ENCODE measurements at regions not wholly inside any gene's neighbourhood (a gene's known extent, or its start where the extent isn't known, plus 50 kb on each side); places are given as distances from the start of the nearest gene placed in this dataset.

DNA sequence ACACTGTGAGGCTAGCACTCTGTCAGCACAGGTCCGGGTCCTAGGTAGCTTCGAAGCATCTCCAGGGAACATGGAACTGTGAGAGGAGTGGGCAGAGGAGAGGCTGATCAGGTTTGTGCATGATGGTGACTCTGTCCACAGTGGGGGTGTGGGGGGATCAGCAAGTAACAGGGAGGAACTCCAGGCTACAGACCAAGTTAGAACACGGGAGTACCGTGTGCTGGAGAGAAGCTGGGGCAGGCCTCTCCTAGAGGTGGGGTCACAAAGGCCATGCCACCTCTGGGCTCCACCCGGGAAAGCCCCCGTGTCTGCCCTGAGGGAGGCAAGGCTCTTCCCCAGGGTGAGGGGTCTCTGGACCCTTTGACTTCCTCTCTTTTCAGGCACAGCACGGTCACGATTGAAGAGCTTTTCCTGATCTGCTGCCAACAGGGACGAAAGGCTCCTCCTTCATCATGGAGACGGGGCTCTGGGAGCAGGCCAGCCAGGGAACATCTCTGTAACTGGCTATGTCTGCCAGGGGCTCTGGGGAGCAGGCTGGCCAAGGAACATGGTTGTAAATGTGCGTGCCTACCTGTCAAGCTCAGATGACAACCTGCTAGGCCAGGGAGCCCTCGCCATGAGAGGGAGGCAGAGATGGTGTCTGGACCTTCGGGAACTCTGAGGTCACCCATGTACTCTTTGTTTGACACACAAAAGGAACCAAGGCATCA is 1476.1 kb downstream of the BRD1 start:
- no peak for DNase-seq

DNA sequence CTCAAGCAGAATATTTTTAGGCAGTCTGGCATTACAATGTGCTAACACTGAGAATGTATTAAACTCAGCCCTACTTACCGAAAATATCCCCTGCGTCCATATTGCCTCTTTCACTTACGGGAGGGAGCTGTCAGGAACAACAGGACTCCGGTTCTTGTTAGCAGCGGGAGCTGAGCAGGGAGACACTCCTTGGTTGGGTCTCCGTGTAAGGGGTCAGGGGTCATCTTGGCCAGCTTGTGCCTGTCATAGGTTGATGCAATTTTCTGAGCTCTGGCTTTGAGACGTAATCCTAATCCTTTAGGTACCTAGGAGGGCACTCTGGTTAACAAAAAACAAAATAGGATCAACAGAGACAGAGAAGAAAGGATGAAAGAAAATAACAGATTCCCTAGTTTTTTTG is 1477.2 kb downstream of the BRD1 start:
- no peak for DNase-seq

DNA sequence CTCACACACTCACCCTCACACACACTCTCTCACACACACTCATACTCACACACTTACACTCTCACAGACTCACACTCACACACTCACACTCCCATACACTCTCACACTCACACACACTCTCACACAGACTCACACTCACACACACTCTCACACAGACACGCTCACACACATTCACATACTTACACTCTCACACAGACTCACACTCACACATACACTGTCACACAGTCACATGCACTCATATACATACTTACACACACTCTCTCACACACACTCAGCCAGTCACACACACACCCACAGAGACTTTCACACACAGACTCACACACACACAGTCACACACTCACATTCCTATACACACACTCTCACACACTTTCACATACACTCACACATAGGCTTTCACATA is 1478.8 kb downstream of the BRD1 start:
- no peak for DNase-seq

DNA sequence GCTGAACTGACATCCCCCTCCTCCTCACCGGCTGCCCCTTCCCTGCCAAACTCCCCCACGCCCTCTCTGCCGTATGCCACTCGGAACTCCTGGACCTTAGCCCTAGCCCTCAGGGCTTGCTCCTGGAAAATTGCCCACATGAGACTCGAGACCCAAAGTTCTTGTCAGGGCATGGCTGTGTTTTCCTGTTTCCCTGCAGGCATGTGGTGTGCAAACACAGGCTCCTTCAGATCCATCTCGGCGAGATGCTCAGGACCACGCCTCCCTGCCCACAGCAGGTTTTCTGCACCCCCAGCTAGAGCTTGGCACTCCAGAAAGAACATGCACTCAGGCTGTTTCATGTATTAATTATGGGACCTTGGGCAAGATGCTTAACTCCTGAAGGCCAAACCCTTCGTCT is 1480.4 kb downstream of the BRD1 start:
- DNase-seq = no peak

DNA sequence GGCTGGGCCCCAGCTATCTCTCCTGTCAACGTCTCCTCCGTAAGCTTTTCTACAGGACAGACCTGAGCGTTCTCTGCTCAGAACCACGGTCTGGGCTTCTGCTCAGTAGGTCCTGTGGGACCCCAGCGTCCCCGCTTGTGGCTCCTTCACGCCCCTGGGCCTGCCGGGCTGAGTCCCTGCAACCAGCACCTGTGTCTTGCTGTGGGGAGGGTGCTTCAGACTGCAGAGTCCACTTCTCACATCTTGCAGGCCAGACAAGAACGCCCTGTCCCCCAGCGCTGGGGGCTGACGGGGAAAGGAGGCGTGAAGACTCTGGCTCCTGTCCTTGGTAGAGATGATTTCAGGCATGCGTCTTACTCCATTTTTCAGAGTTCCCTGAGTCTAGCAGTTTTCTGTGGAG is 1480.8 kb downstream of the BRD1 start:
- DNase-seq = no peak

DNA sequence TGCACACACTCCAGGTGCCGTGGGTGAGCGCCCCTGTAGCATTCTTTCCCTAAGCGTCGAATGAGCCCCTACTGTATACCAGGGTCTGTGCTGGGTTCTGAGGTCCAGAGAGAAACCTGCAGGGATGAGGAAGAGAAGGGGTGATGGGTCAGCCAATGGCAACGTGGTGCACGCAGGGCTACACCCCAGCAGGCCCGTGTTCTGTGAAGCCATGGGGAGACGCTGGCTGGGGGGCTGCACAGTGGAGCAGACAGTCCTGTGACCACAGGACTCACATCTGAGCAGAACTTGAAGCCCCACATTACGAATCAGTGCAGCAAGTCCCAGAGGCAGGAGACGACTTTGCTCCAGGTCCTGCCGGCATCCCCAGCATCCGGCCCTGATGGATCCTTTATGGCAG is 1481.4 kb downstream of the BRD1 start:
- DNase-seq = no peak

DNA sequence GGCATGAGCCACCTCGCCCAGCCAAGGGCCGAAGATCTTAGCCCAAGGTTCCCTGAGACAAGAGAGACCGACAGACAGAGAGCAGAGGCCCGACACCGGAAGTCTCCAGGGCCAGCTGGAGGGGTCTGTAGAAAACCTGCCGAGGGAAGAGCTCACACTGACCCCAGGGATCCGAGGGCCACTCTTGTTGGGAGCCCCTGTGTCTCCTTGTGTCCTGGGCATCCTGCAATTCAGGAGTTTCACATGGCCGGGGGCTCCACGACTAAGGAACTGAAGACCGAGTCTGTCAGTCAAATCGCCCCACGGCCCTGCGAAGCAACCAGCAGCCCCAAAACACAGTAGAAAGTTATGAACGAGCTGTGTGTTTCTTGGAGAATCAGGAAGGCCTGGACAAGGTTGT is 1482.0 kb downstream of the BRD1 start:
- no peak for DNase-seq

DNA sequence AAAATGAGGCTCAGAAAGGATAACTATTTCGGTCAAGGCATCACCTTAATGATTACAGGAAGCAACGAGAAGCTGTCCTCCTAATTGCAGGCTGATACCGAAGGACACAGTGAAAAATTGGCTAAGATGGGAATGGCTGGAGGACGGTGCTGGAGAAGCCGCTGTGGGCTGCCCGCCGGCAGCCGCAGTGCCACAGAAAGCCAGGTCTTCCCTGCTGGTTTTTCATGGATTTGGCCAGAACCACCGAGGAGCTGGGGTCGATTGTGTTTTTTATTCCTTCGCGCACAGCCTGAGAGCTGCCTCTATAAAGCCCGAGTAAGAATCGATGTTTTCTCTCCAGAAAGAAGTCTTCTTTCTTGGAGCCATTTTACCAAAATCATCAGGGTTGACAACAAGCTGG is 1484.2 kb downstream of the BRD1 start:
- no peak for DNase-seq

DNA sequence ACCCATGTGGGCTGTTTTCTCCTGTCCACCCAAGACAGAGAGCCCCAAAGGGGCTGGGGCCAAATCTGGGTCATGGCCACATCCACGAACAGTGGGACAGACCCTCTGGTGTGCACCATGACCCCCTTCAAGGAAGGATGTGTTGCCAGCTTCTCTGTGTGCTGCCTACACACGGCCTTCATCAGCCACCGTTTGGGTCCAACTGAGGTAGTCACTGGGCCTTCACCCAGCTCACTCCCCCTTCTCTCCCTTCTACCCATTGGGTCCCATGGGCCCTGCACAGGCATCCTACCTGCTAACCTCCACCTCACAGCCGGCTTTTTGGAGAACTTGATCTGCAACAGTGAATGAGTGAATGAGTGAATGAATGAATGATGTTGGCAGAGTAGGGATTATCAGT is 1484.9 kb downstream of the BRD1 start:
- no peak for DNase-seq

DNA sequence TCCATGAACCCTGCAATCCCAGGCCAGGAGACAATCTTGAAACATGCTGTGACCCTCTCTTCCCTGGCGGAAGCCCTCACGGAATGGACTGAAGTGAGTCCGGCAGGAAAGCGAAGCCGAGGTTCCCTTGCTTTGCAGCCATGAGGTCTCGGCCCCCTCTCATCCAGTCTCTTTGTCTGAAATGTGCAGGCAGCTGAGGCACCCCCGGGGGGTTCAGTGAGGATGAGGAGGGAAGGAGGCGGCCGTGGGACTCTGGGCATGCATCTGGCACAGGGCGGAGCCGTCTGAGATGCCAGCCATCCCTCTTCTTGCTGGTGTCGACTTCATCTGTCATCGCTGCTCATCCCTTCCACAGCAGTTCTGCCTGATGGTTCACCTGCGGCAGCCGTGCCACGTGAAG is 1485.7 kb downstream of the BRD1 start:
- DNase-seq = no peak

DNA sequence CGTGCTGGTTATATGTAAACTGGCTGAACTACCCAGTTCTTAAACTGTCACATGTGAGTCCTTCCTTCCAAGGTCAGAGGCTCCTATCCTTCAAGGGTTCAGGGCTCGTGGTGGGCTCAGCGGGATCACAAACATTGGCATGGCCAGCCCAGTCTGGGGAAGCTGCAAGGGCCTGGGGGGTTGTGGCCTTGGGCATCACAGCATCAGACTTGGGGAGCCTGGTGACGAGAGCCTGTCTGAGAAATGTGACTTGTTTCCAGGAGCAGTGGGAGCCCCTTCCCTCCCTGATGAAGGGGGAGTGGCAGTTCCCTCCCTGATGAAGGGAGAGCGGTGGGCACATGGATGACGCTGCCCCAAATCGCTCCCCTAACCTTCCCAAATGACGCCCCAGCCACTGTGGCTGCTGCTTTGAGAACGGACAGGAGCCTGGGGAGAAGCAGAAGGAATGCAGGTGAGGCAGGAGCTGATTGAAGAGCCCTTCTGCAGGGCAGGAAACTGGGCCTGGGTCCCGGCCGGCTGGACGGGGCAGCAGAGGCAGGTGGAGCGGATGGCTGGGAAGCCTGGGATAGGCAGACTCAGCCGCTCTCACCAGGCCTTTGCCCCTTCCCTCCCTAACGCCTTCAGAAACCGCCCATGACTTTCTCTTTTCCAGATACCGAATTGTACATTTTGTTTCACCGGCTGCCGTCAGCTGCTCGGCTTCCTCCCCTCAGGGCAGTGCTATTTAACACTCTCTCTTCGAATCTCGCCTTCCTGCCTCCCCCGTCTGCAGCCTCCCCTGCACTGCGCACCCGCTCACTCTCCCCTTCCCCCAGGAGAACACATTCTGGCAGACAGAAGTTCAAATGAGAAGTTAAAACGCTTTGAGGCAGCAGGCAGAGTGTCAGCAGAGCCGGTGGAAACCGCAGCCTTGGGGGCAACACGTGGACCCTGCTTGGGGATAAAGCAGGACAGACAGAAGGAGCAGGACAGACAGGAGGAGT is 1486.7 kb downstream of the BRD1 start:
- no peak for DNase-seq

DNA sequence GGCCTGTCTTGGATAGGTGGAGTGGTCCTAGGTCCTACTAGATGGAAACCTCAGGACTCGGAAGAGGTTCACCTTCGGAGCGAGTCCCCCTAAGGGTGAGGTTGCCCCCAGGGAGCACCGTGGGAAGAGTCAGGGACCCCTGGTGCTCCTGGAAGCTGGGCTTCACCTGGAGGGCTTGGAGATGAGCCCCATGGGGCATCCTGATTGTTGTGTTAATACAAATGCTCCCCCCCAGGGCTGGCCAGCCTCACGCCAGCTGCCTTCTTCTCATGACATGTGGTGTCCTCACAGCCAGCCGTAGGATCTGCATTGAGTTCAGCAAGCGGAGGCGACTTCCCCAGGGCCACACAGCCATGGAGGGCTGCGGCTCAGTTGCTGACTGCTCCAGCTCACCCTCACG is 1487.5 kb downstream of the BRD1 start:
- DNase-seq = no peak

DNA sequence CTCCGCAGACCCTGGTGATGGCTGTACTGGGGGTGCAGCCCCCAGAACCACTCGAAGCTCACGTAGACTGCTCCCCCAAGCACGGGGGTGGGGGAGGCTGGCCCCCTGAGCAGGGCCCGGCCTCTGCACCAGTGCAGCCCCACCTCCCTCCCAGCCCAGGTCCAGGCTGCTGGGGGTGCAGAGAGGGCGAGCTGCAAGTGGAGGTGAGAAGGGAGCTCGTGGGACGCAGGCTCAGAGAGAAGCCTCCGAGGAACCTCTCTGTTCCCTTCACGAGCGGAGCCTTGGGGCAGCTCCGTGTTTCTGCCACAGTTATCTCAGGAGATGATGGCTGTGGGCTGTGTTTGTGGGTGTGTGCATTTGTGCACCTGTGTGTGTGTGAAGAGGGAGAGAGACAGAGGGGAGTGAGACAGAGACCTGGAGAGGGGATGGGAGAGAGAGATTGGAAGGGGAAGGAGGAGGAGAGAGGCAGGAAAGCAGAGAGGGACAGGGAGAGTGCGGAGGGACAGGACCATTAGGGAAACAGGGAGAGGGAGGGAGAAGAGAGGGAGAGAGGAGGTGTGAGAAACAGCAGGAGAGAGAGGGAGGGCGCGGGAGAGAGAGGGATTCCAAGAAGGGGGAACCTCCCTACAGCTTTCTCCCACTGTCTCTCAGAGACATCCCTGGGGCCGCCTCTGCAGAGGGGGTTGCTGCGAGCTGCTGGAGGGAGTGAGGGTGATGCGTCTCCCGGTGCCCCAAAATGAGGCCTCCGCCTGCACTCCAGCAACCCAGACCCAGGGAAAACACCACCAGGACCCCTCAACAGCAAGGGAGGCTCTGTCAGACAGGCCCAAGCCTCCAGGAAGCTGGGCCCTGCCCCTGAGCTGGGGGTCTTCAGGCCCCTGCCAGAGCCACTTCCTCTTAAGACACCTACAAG is 1488.6 kb downstream of the BRD1 start:
- no peak for DNase-seq

DNA sequence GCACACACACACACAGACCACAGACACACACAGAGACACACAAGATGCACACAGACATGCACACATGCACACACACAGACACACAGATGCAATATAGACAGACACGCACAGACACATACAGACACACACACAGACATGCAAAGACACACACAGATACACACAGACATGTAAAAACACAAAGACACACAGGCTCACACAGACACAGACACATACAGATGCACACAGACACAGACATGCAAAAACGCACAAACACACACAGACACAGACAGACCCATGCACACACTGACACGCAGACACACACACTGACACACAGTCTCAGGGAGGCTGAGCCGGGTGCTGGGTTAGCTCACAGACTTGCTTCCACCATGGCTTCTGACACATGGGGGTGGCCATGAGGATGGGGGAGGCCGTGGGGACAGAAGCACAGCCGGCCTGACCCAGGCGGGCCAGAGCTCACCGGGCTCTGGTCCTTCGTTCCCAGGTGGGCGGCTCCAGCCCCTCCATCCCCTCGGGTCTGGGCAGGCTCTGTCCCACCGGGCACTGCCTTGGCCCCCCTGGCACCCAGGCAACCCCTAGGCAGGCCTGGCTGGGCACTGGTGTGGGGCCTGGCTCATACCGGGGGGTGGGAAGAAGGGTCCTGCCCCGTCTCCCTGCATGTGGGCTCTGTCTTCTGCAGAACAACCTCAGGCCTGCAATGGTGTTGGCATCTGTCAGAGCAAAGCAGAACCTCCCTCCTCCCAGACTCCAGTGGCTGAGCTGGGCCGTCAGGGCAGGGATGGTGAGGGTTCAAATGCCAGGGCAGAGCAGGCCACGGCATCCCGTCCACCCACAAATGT is 1489.5 kb downstream of the BRD1 start:
- no peak for DNase-seq

DNA sequence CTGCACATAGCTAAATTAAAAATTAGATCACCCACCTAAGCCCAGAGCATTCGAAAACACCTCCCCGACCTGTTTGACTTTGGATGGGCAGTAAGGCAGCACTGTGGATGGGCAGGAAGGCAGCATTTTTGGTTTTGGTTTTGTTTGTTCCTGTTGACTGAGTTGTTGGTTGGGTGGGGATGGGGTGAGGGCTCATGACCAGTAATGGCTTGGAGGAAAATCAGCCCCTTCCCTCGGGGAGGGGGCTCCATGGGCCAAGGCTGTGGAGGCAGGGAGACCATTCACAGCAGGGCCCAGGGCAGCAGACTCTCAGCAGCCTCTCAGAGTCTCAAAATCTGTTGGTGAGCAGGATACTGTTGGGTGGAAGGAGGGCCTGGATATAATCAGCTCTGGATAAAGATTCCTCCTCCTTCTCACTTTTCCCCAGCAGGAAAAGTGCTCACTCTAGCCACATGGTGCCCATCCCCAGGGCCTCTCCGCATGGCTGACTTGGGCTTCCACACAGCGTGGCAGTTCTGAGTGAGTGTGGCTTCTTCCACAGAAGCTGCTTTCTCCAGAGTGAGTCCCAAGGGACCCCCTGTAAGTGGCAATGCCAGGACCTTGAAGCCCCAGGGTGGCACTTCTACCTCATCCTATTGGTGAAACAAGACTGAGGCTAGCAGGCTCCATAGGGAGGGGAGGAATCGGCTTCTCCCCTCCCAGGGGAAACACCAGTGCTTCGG is 1491.2 kb downstream of the BRD1 start:
- DNase-seq = no peak

DNA sequence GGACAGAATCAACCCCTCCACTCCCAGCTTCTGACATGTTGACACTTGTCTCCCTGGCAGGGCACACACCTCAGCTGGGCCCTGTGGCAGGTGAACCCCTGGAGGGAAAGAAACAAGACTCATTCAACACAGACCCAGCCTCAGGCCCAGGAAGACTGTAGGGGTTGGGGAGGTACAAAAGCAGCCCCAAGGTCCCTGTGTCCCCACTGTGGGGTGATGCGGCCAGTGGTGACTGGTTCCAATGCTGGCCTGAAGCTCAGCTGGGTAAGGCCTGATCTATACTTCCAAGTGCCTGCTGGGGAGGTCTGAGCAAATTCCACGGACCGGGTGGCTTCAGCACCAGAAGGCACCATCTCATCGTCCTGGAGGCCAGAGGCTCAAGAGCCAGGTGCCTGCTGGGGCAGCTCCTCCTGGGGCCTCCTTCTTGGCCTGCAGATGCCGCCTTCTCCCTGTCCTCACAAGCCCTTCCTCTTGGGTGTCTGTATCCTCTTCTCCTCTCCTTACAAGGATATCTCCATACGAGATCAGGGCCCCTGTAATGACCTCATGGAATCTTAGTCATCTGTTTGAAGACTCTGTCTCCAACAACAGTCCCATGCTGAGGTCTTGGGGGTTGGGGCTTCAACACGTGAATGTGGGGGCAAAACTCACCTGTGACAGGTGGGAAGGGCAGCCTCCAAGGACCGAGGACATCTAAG is 1492.1 kb downstream of the BRD1 start:
- no peak for DNase-seq

DNA sequence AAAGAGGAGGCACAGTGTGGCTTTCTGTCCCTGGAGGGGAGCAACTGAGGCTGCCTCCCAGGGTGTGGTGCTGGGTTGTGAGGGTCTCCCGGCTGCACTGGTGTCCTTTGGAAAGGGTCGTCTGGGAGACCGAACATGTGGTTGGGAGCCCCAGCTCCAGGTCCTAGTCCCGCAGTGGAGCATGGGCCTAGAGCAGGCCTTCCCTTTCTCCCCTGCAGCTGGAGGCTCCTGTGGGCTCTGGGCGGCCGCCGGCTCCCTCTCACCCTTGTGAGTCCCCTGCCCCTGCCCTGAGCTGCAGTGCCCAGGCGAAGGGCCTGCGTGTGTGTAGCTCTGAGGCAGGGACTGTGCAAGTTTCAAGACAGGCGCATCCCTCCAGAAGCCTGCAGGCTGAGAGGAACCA is 1492.7 kb downstream of the BRD1 start:
- DNase-seq = no peak

DNA sequence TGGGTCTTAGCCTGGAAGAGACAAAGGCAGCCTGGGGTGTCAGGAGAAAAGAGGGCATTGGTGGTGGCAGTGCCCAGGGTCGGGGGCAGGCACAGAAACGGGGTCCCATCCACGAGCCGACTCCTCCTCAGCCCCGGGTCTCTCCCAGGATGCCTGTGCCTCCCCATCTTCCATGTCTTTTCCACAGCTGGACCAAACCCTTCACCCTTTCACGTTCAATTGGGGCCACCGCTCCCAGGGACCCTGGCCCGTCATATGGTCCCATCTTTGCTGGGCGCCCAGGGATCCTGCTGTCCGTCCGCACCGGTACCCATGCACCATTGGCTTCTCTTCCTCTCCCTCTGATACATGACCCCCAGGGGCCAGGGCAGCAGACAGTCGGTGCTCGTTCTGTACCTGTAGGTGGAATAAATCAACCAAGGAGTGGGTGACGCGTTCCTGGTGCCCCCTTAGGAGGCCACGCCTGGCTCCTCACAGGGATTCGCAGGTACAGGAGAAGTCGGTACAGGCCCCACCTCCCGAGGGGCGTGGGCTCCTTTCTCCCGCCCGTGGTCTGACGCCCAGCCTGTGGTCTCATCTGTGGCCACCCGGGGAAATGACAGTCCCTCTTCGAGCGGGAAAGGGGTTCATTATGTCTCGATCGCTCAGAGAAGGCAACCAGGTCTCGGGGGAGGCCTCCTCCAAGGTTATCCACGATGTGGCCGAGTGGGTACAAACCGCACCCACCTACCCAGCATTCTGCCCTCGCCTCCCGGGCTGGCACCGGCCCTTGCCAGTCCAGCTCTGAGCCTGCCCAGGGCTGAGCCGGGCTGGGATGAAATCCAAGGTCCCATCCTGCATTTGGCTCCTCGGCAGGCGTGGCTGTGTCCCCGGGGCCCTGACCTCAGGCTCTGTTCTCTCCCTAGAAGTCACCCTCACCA is 1493.6 kb downstream of the BRD1 start:
- DNase-seq = no peak

DNA sequence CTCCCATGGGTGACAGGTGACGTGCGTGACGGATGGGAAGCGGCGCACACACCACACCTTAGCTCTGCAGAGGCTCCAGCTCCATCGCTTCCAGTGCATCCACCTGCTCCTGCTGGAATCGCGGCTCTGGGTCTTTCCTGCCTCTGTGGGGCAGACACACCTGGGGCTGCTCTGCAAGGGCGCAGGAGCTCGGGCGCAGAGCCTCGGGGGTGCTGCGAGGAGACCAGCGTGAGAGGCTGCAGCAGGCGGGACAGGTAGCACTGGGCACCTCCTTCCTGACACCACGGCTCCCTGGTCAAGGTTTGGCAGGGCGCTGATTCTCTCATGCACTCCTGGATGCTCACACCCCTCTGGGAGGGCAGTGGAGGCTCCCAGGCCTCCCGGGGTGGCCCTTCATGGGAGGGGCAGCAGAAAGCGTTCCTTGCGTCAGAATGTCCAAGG is 1494.3 kb downstream of the BRD1 start:
- no peak for DNase-seq
